B cell (primary cell): ENCODE measurements at regions not wholly inside any gene's neighbourhood (a gene's known extent, or its start where the extent isn't known, plus 50 kb on each side); places are given as distances from the start of the nearest gene placed in this dataset.

Experiments used
- ATAC-seq: fragments of 200-7000 bp; cut with Tn5 transposase; one replicate; pipeline ENCODE4 v1.10.0; 2021; ENCODE audit warnings: low read depth, mild to moderate bottlenecking, moderate number of reproducible peaks, moderate library complexity
- CTCF ChIA-PET: fragments of 350-600 bp; sonication (Branson Sonifier 250); formaldehyde crosslinking; loops from one replicate; lab custom pipeline; 2021; ENCODE audit warnings: antibody characterized with exemption, inconsistent platforms; lab: Charles Lee
- POLR2A ChIA-PET: fragments of 350-600 bp; sonication (Branson Sonifier 250); formaldehyde crosslinking; loops from one replicate; lab custom pipeline; 2021; ENCODE audit warnings: antibody characterized with exemption; lab: Charles Lee
- DNase-seq: peaks from one replicate; pipeline ENCODE4 v3.0.0; 2013
- H2AFZ ChIP-seq: 2 replicates; pipeline ENCODE4 v1.6.1; 2012; ENCODE audit warnings: mild to moderate bottlenecking, low read depth, low read length; ENCODE audit not compliant: insufficient read depth, poor library complexity, severe bottlenecking
- H3K27ac ChIP-seq, 2 donors: 1 replicate in 1 of 2; 2 replicates in 1 of 2; pipeline ENCODE4 v1.5.1; 2012 to 2013; ENCODE audit warnings: low read length in 2 of 2, mild to moderate bottlenecking in 2 of 2, moderate library complexity in 1 of 2
- H3K27me3 ChIP-seq, 4 experiments: fragments of 200-600 bp in 1 of 4; sonication (generic) in 1 of 4; replicated peaks in 1 of 4; 1 replicate in 2 of 4; 2 replicates in 2 of 4; pipeline versions ENCODE4 v1.6.1 to v1.7.0; 2013 to 2016; ENCODE audit warnings: low read length in 3 of 4, mild to moderate bottlenecking in 2 of 4, mixed read lengths in 1 of 4, moderate library complexity in 1 of 4; ENCODE audit not compliant: insufficient read depth in 4 of 4, control insufficient read depth in 3 of 4; ENCODE audit errors: control extremely low read depth in 1 of 4
- H3K36me3 ChIP-seq, 2 experiments: replicated peaks in 1 of 2; 1 replicate in 1 of 2; 2 replicates in 1 of 2; pipeline versions ENCODE4 v1.6.1 to v1.7.1; 2013; ENCODE audit warnings: low read length in 1 of 2; ENCODE audit not compliant: insufficient read depth in 2 of 2, control insufficient read depth in 1 of 2; ENCODE audit errors: control extremely low read depth in 1 of 2, extremely low read depth in 1 of 2
- H3K4me1 ChIP-seq, 2 donors: fragments of 200-600 bp in 1 of 2; sonication (generic) in 1 of 2; 1 replicate in 1 of 2; 2 replicates in 1 of 2; pipeline versions ENCODE4 v1.5.1 to v1.6.1; 2013 to 2017; ENCODE audit warnings: low read length in 2 of 2; ENCODE audit not compliant: control insufficient read depth in 2 of 2, insufficient read depth in 2 of 2
- H3K4me2 ChIP-seq: replicated peaks from 2 replicates; pipeline ENCODE3; 2012; ENCODE audit warnings: mild to moderate bottlenecking, low read depth, low read length; ENCODE audit not compliant: poor library complexity, severe bottlenecking
- H3K4me3 ChIP-seq, 5 experiments: fragments of 200-600 bp in 1 of 5; sonication (generic) in 1 of 5; 1 replicate in 3 of 5; 2 replicates in 2 of 5; pipeline versions ENCODE4 v1.5.1 to v1.7.0; 2011 to 2016; ENCODE audit warnings: low read length in 4 of 5, mild to moderate bottlenecking in 4 of 5, low read depth in 2 of 5, control low read depth in 1 of 5, moderate library complexity in 1 of 5; ENCODE audit not compliant: insufficient read depth in 1 of 5; ENCODE audit errors: control extremely low read depth in 1 of 5, extremely low read depth in 1 of 5
- H3K79me2 ChIP-seq: fragments of 200-600 bp; sonication (generic); one replicate; pipeline ENCODE4 v1.6.0; 2016; ENCODE audit warnings: low read length; ENCODE audit not compliant: control insufficient read depth, insufficient read depth
- H3K9ac ChIP-seq: fragments of 200-600 bp; sonication (generic); 2 replicates; pipeline ENCODE4 v1.6.1; 2017; ENCODE audit warnings: mild to moderate bottlenecking, low read length, moderate library complexity
- H3K9me3 ChIP-seq, 3 donors: one replicate each; pipeline versions ENCODE4 v1.6.1 to v1.7.1; 2013; ENCODE audit warnings: low read length in 2 of 3; ENCODE audit not compliant: control insufficient read depth in 2 of 3, insufficient read depth in 1 of 3; ENCODE audit errors: control extremely low read depth in 1 of 3
- H4K20me1 ChIP-seq: 2 replicates; pipeline ENCODE4 v1.6.0; 2012; ENCODE audit warnings: mild to moderate bottlenecking, low read length; ENCODE audit not compliant: insufficient read depth, control insufficient read depth, poor library complexity, severe bottlenecking
- H3K27ac Mint-ChIP-seq: one replicate; pipeline ENCODE4 v1.8.0; 2021; ENCODE audit warnings: mixed read lengths
- H3K27me3 Mint-ChIP-seq: one replicate; pipeline ENCODE4 v1.8.0; 2021; ENCODE audit warnings: mixed read lengths
- H3K4me1 Mint-ChIP-seq: one replicate; pipeline ENCODE4 v1.8.0; 2021; ENCODE audit warnings: mixed read lengths
- H3K4me3 Mint-ChIP-seq: one replicate; pipeline ENCODE4 v1.8.0; 2021; ENCODE audit warnings: mixed read lengths
- H3K9me3 Mint-ChIP-seq: one replicate; pipeline ENCODE4 v1.8.0; 2022; ENCODE audit warnings: mixed read lengths; ENCODE audit not compliant: insufficient read depth
- CTCF ChIP-seq: fragments of 200-600 bp; IDR thresholded peaks from one replicate; pipeline ENCODE4 v1.8.0; 2022; ENCODE audit warnings: antibody characterized with exemption, mild to moderate bottlenecking
- EZH2 ChIP-seq: IDR thresholded peaks from 2 replicates; pipeline ENCODE4 v1.6.1; 2012; ENCODE audit warnings: borderline replicate concordance, low read depth, mild to moderate bottlenecking, moderate library complexity, low read length; ENCODE audit not compliant: insufficient read depth, poor library complexity, severe bottlenecking
- WGBS: methylation state at CpG from one replicate; pipeline ENCODE4 v1.1.5; 2013; ENCODE audit warnings: missing lambda C conversion rate; ENCODE audit not compliant: insufficient coverage; 5-methylcytosine and 5-hydroxymethylcytosine counted together
- intact Hi-C: fragments of 100-400 bp; cut with micrococcal nuclease; formaldehyde crosslinking; loops from one replicate; pipeline ENCODE4 v1.10.0; 2022

- 100% methylated on average over 1 of the region's 4 CpGs for WGBS
- H3K4me1 Mint-ChIP-seq, result no peaks in the 10 kb centered on the region
These were observed 168.3 kb downstream of the TRIML1 start for GRCh38 chr4:188307591-188307990.

GRCh38 chr4:188308142-188308541, 168.9 kb downstream of the TRIML1 start:
- Histone ChIP-seq H3K9ac (no peak overlapping the region), H2AFZ (no peak overlapping the region), H4K20me1 (no peaks in the 10 kb centered on the region), H3K27me3 (no peaks in the 10 kb centered on the region), H3K36me3 (no peaks in the 10 kb centered on the region), H3K4me1 (no peaks in the 10 kb centered on the region), H3K4me3 (no peak overlapping the region), H3K9me3 (peaks cover 0 to 7% (median 0%) of the 10 kb centered on the region in 3 donors), H3K27ac (no peak overlapping the region), H3K79me2 (no peaks in the 10 kb centered on the region), H3K4me2 (no peak overlapping the region)
- Mint-ChIP-seq H3K4me1 (no peaks in the 10 kb centered on the region), H3K27me3 (no peaks in the 10 kb centered on the region), H3K4me3 (no peak overlapping the region), H3K9me3 (peaks cover 2% of the 10 kb centered on the region), H3K27ac (no peak overlapping the region)
- ATAC-seq (no peak), DNase-seq (no peak)
- TF ChIP-seq CTCF (no peak), EZH2 (no peak)
- CTCF ChIA-PET, result no interaction called here
- intact Hi-C loops, result no loop called here
- POLR2A ChIA-PET, result no interaction called here
- WGBS, result 67% methylated on average over 1 of the region's 6 CpGs

More at GRCh38 chr4:188307591-188307990, 168.3 kb downstream of the TRIML1 start:
- Histone ChIP-seq H2AFZ (no peak overlapping the region), H3K4me3 (no peak overlapping the region), H3K27me3 (no peaks in the 10 kb centered on the region), H3K4me1 (no peaks in the 10 kb centered on the region), H3K9me3 (peaks cover 0 to 7% (median 0%) of the 10 kb centered on the region in 3 donors), H4K20me1 (no peaks in the 10 kb centered on the region), H3K4me2 (no peak overlapping the region), H3K9ac (no peak overlapping the region), H3K36me3 (no peaks in the 10 kb centered on the region), H3K79me2 (no peaks in the 10 kb centered on the region), H3K27ac (no peak overlapping the region)
- H3K27me3 Mint-ChIP-seq, result no peaks in the 10 kb centered on the region
- peaks cover 2% of the 10 kb centered on the region for H3K9me3 Mint-ChIP-seq
- H3K4me3 Mint-ChIP-seq, result no peak overlapping the region
- TF ChIP-seq CTCF (no peak), EZH2 (no peak)
- ATAC-seq (no peak), DNase-seq (no peak)
- intact Hi-C loops, result no loop called here
- CTCF ChIA-PET, result no interaction called here
- no peak overlapping the region for H3K27ac Mint-ChIP-seq
- POLR2A ChIA-PET, result no interaction called here
